ENCODE measurements at regions not wholly inside any gene's neighbourhood (a gene's known extent, or its start where the extent isn't known, plus 50 kb on each side); places are given as distances from the start of the nearest gene placed in this dataset.
"Not testable (repeated sequence)": the region's sequence is repeated elsewhere in the genome, so short reads cannot be mapped to it uniquely, and the experiment has no call there.

GRCh38 chr16:29212084-29213027 is 194.2 kb downstream of the NPIPB11 start:
- TF ChIP-seq CTCF (conservative IDR thresholded peaks at IDR 0.05; ENCODE audit: low read length); EZH2phosphoT487 (IDR thresholded peaks at IDR 0.05; ENCODE audit: borderline replicate concordance): not testable (repeated sequence)

Data from Loucy (cell line).